Suppressor macrophage treated with lipopolysaccharide for 4 hours (primary cell): ENCODE measurements at regions not wholly inside any gene's neighbourhood (a gene's known extent, or its start where the extent isn't known, plus 50 kb on each side); places are given as distances from the start of the nearest gene placed in this dataset.

Experiments
- DNase-seq: peaks from one replicate; pipeline ENCODE4 v3.0.0-alpha.2; 2020

DNA sequence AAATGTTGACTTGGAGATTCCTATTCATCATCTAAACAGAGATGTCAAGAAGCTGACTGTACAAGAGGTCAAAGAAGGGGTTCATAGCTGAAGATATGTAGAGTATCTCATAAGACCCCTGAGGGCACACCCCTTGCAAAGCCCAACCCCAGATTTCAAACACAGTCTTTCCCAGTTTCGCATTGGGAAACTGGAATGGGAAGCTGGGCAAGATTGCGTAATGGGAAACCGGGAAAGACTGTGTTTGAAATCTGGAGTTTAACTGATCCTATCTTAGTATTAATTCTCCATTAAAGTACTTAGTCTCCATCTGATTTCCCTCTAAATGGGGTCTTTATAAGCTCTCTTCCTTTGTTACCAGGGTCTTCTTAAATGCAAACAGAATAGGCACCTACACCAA lies 99.5 kb downstream of the FAM76B start:
- DNase-seq, result no peak

DNA sequence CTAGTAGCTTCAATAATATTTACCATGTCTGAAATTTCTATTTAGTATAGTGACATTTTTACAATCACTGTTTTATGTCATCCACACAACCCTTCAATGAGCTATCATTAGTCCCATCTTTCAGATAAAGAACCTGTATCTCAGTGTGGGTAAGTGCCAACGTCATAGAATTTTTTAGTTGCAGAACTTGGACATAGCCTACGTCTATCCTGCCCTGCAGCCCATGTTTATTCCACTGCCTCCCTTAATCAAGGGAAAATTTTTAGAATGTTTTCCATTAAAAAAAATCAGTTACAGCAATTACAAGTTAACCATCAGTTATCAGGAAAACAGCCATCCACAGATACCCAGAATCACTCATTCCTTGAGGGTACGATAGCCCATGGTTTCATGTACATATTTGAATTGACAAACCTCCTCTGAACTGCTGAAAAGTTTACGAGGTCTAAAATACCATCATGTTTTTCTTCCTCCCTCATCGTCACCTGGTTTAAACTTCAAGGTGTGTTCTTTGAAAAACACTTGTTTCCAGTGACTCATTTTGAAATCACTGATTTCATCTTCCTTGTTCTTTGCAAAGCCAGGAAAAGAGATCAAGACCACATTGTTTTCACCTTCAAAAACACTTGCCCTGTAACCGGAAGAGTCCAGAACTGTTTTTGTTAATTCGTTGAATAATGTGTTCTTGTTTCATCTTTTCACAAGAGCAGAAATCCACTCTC lies 100.9 kb downstream of the FAM76B start:
- DNase-seq, result no peak

DNA sequence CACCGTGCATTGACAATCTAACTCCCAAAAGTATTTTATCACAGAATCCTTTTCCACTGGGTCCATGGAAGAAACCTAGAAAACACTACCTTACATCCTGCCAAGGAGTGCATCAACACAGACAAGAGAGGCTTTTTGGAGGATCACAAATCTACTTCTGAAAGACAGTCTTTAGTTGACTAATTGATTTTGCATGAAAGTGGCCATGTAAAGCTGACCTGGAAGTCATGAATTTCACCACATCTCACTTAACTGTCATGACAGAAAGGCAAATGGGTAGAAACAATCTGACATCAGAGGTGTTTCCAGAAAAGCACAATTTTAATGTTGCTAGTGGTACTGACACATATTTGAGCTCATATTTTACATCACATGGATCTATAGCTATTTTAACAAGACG lies 101.6 kb downstream of the FAM76B start:
- no peak for DNase-seq

DNA sequence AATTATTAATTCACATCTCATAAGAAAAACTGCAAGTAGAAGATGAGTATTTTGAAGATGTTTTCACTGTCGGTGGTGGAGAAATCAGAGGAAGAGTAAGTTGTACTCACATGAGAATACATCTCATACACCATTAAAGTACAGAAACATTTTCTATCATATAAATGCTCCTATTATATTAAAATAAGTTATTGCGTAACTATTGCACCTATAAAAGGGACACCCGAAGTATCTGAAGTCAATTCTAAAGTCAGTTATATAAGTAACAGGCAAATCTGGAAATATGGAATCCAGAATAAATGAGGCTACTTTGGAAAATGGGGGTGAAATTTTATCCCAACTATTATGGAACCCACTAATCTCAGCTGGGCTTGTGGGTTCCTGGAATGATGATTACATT lies 103.3 kb downstream of the FAM76B start:
- DNase-seq, result no peak

DNA sequence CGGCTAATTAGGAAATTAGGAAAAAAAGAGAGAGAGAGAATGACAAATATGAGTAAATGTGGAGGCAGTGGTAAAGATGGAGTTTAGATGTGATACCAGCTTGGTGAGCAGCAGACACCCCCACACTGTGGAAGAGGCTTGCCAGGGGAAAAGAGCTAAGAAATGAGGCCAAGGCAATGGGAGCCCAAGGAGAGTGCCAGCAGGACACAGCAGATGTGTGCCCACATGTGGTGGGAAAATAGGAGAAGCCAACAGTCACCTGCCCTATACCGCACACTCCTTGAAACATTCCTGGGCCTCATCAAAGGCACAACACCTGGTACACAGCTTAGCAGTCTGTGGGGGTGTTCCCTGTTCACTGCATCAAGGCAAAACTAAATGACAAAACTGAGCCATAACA lies 104.9 kb downstream of the FAM76B start:
- DNase-seq, result no peak

DNA sequence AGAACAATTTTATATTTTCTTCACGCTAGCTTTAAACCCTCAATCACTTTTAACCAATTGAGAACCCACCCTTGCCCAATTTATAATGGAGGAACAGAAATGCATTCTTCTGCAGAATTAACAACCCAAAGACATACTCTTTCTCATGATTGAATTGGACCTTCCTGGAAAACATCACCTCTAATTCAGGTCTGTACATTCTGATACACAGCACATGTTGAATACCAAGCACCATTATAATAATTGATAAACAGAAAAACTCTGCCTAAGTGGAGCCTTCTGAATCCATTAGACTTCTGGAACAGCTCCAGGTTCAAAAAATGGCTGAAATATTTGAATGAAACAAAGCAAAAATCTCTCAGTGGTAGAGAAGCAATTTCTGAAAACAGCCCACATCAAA lies 105.4 kb downstream of the FAM76B start:
- DNase-seq, result no peak

DNA sequence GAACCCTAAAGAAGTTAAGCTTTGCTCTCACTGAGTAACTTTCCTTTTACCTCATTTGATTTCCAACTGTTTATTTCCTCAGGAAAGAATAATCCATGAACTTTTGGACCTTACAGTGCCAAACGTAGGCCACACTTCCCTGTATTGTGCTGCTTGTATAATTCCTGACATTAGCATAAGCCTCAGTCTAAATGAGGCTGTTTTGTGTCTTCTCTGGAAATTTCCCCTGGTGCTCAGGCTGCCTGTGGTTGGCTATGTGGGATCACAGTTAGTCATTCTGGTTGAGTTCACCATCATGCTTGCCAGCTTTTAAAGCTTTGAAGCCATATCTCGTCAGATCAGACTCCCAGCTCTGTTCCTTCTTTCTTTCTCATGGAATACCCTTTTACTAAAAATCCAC lies 107.0 kb downstream of the FAM76B start:
- peak; percentile 40 for DNase-seq

DNA sequence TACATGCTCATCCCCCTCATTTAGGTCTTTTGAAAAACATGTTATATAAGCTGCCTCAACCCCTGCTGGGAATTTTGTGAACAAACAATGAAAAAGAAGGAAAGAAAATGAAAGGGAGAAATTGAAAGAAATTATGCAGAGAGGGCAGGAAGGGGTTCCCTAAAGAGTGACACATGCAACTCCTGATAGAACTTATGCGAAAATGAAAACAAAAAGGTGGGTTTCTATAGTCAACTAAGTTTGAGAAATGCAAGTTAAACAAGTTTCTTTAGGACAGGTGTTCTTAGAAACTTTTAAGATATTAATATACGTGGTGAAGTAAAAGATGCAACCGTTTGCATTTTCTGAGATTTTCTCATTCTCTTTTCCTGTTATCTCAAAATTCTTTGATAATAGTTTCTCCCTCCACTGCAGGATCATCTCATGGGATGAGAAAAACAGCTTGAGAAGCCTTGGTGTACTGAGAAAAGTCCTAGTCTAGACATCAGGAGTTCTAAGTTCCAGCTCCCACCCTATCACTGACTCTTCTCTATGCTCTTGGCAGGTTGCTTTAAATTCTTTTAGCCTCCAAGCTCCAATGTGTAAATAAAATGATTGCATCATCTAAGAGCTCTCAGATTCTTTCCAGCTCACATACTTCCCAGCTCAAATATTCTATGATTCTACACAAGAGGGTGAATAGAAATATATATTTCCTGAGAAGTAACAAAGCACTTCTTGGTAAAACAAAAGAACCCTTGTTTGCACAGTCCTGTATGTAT lies 109.2 kb downstream of the FAM76B start:
- no peak for DNase-seq

DNA sequence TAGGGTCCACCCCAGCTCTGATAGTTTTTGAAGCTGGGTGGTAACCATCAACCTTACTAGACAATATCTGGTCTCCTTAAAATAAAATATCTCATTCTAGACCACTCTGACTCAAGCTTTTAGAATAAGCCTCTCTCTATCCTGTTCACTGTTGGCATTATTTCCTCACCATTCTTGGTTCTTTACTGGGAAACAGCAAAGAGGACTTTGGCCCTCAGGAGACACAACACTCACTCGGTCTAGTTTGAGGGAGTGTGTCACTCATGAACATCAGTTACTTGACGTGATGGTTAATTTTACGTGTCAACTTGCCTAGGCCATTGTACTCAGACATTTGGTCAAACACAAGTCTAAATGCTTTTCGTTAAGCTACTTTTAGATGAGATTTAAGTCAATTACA lies 110.6 kb downstream of the FAM76B start:
- no peak for DNase-seq

DNA sequence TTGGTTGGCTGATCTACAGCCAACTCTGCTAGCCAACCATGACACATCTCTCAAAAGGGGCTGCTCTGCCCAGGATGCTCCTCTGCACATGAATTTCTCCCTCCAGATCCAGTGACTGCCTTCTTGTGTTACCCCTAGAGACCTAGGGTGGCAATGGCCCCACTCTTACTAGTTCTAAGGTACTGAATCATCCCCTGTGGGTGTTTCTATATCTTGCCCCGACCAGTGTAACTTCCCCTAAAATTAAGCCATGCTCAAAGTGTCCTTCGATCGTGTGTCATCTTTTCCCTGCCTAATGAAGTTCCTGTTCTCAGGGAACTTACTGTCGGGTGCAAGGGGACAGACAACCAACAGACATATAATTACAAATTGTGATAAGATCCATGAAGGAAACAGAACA lies 113.3 kb downstream of the FAM76B start:
- DNase-seq, result peak; percentile 53

DNA sequence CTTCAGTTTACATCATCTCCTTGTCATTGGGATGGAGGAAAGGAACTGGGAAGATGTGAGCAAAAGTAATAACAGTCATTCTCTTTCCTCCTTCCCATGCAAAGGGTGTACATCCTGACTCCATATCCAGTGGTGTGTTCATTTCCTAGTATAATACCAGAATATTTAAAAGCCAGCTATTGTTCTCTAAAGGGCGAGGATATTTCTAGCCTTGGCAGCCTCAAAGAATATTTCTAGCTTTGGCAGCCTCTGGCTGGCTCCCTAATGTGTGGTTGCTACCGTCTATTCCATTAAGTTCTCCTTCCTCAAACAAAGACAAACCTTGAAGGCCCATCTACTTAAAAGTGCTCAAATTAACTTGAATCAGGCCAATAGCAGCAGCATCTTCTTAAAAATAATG lies 114.0 kb downstream of the FAM76B start:
- DNase-seq, result no peak

DNA sequence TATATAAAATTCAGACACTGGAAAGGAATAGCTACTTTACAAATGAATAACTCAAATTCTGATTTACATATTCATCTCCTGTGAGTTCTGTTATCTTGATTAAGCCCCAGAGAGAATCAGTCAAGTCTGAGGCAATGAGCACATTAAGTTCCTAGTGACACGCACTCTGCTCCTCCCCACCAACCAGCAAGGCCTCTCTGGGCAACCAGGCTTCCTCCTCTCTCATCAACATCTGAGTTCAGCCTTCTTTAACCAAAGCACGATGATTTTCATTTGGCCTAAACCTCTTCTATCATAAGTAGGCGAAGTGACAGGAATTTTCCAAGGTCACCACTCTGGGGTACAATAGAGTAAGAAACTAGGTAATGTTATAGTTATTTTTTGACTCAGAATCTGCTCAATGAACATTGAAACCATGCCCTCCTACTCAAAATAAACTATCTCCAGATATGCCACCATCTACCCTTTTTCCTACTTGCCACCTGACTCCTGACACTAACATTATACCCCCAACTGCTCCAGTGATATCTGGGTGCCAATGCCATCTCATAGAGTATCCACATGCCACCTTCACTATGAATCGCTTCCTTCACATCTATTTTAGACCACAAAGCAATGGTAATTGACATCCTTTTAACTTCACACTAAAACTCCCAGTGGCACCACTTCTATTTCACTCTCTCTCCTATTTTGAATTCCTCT lies 114.8 kb downstream of the FAM76B start:
- DNase-seq, result no peak

DNA sequence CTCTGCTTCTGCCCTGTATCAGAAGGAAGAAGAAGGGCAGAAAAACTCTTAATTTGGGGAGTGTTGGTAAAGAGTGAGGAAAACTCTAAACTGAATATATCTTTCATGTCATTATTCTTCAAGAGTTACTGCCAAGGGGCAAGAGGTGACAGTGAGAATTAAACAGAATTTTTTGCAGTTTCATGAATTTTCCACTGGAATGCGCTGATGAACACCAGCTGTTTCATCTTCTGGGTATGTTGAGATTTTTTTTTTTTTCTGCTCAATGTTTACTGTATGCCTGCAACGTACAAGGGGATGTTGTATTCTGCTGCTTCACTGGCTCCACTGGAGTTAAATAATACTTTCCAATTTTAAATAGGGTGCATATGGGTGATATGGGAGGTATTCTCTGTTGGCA lies 117.8 kb downstream of the FAM76B start:
- DNase-seq, result no peak

DNA sequence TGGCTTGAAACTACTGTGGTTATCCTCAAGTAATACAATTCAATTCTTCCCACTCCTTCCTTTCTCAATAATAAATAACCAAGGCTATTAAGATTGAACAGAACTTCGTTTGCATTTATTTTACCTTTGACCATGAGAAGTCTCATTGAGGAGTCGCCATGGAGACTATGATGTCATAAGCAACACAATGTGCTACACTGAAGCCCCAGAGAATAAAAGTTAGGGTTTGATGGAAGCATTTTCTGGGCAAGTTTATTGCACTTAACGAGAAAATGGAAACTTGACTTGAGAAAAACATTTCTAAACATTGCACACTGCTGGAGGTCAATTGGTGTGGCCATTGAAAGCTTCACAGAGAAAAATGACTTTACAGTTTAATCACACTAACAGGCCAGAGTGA lies 121.5 kb downstream of the FAM76B start:
- DNase-seq, result no peak

DNA sequence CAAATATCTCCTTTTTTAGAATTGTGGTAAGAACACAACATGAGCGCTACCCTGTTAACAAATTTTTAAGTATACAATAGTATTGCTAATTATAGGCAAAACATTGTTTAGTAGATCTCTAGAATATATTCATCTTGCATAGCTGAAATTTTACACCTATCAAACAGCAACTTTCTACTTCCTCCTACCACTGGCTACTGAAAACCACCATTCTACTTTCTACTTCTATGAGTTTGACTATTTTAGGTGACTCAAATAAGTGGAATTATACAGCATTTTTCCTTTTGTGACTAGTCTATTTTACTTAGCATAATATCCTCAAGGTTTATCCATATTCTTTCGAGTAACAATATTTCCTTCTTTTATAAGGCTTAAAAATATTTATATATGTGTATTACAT lies 128.4 kb downstream of the FAM76B start:
- DNase-seq, result no peak

DNA sequence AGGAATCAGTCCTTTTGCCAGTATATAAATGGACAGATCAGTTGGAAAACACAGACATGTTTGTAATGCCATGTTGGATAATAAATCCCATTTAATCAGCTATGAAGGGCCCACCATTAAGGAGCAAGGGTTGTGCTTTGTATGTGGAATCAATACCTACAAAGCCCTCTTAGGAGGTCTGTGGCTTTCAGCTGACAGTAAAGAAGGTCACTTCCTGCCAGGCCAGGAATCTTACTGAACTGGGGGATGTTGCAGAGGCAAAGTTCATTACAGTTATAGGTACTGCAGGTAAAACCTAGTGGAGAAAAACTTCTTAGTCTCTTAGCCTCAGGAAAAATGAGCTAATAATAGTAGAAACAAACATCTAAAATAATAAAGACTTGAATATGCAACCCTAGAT lies 129.5 kb downstream of the FAM76B start:
- DNase-seq, result no peak

DNA sequence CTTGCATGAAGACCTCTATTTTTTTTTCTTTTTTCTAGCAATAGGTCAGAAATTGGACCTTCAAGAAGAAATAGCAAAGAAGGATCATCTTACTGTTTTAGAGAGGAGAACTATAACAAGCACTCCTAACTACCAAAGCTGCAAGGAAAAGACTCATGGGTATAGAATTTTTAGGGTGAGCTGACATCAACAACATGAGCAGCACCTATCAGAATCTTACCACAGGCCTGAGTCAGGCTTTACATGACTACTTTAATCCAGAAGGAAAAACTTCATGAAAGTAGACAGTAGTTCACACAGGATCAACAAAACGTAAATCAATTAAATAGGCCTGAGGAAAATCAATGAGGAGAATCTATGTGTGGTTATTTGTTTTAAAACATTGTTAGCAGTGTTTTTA lies 130.5 kb downstream of the FAM76B start:
- DNase-seq, result no peak

DNA sequence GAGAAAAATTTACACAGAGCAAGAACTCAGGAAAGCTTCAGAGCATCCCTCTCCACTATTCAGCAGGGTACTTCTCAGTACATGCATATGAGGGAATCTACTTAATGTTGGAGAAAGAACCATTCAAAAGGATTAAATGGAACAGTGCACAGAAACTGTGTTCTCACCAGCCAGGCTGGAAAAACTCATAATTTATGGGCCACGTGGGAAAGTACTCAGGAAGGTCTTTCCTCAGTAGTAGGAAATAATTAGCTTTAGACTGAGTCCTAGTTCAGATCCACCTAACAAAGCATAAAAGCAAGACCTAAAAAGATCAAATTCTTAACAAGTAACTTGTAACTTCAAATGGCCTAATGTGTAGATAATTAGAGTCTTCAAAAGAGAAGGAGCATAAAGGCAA lies 134.0 kb downstream of the FAM76B start:
- DNase-seq, result no peak

DNA sequence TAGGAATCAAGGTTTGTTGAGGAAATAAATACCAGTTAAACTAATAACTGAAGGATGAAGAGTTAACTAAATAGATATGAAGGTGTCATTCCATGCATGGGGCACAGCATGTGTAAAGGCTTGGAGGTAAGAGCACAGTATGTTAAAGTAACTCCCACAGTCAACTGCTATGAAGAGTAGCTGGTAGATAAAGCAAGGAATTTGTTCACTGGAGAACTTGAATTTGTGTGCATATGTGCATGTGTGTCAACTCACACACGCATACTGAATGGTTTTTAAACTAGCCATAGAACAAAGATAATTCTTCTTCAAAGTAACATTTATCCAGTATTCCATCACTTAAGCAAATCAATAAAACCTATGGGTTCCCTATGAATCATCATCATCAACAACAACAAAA lies 135.9 kb downstream of the FAM76B start:
- DNase-seq, result no peak

DNA sequence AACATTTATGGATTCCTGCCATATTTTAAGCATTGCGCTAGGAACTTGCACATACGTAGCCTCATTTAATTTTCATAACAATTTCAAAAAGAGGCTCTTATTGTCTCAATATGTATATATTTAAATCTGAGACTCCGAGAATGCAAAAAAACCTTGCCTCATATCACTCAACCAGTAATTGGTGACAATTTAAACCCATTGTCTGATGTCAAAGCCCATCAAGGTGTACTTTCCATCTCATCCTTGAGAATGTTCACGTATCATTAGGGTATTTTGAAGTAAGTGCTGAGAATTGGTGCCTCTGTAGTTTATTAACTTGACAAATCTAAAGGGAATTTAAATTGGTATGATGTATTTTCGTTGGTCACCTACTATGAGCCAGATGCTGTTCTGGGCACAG lies 136.5 kb downstream of the FAM76B start:
- no peak for DNase-seq

DNA sequence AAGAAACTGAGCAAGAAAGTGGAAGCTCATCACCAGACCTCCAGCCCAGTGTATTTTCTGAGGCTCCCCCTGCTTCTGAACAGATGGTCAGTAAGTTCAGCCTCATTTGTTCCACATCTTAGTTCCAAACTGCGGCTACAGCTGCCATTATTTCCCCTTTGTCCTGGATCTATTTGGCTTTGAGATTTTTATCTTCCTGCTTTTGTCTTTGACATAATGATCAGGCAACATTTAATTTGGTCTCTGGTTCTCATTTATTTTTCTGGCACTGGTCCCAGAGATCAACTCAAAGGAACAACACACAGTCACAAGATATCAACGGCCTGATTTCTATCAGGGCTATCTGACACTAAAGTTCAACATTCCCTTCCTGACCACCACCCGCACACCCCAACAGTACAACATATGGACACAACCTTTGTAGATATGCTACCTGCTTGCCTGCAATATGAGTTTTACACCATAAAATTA lies 137.5 kb downstream of the FAM76B start:
- DNase-seq, result peak; percentile 14

DNA sequence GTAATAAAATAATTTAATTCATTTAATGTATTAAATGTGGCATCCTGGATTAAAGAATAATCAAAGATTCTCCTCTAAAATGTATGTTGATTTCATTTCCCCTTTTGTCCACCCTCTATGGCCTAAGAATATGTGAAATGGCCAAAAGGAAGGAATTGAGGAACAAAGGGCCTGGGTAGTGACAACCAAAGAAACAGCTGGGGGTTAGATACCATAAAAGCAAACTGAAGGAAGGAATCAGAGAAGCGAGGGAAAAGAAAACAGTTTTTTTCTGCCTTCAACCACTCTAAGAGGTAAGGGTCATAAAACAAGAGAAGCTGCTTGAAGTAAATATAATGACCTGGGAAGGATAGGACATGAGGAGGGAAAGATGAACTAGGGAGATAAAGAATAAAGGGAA lies 139.3 kb downstream of the FAM76B start:
- DNase-seq, result peak; percentile 64

DNA sequence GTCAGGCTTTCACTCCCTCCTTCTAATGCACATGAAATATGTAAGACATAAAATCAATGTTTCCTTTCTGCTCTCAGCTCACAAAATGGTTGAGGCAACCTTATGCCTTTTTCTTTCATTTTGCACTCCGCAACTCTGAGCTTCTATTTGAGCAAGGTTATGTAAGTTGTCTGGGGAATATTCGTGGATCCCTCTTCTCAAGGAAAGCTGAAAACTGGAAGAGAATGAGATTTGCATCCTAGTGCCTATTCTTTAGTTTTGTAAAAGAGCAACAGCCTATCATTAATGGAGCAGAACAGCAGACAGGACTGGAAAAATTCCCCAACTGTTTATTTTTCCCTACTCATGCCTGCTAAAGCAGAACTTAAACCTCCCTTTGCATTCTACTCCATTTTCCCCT lies 141.7 kb downstream of the FAM76B start:
- DNase-seq, result no peak

DNA sequence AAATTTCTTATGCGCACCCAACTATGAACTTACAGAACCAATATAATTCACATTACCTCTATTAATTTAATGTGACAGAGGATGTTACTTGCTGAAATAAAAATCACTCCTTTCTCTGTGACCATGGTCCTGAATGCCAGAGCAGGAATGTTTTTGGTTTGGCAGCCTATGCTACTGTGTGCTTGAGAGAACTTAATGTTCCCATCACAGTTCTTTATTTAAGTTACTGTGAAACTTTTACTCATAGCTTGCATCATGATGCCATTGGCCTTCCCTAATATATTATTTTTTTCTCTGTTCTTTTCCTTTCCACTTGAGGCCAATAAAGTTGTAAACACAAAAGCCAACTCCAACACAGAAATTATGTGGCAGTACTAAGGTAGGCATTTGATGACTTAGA lies 142.2 kb downstream of the FAM76B start:
- DNase-seq, result no peak
